Neural progenitor cell (in vitro differentiated cells): ENCODE measurements at regions not wholly inside any gene's neighbourhood (a gene's known extent, or its start where the extent isn't known, plus 50 kb on each side); places are given as distances from the start of the nearest gene placed in this dataset.

Experiments used
- CTCF ChIP-seq: fragments of 200-600 bp; sonication (generic); IDR thresholded peaks from 2 replicates; pipeline ENCODE4 v1.5.1; 2017; ENCODE audit warnings: antibody characterized with exemption, mild to moderate bottlenecking
- EZH2phosphoT487 ChIP-seq: fragments of 200-600 bp; sonication (generic); IDR thresholded peaks from 2 replicates; pipeline ENCODE4 v1.6.1; 2017; ENCODE audit warnings: antibody characterized with exemption

- no peak for TF ChIP-seq EZH2phosphoT487
- TF ChIP-seq CTCF = no peak
Observed at GRCh38 chr6:44660561-44661220, 273.2 kb downstream of the CDC5L start.
